ENCODE measurements at regions not wholly inside any gene's neighbourhood (a gene's known extent, or its start where the extent isn't known, plus 50 kb on each side); places are given as distances from the start of the nearest gene placed in this dataset.

GRCh38 chr14:32258336-32258993, 55.4 kb upstream of the RNU6-8 start:
- Histone ChIP-seq H3K27ac (ENCODE audit: low read depth) (no peak overlapping the region), H3K9me2 (ENCODE audit: insufficient read depth) (no peaks in the 10 kb centered on the region), H4K20me1 (replicated peaks; ENCODE audit: insufficient read depth) (no peaks in the 10 kb centered on the region), H3F3A (replicated peaks; ENCODE audit: low read depth) (no peaks in the 10 kb centered on the region), H3K4me2 (no peak overlapping the region), H3K4me1 (ENCODE audit: insufficient read depth) (no peaks in the 10 kb centered on the region; the same call in 1 of the 2 replicates), H2AFZ (no peak overlapping the region), H3K27me3 (ENCODE audit: insufficient read depth) (no peaks in the 10 kb centered on the region), H3K4me3 (no peak overlapping the region), H3K36me3 (ENCODE audit: insufficient read depth) (no peaks in the 10 kb centered on the region), H3K79me2 (replicated peaks; ENCODE audit: insufficient read depth) (no peaks in the 10 kb centered on the region)
- Mint-ChIP-seq H3K36me3 (ENCODE audit: low read depth) (peaks cover 2% of the 10 kb centered on the region), H3K27ac (no peak overlapping the region), H3K9me3 (peaks cover 7% of the 10 kb centered on the region; the same call in 2 of the 3 replicates), H3K27me3 (ENCODE audit: insufficient read depth, low read depth, poor library complexity) (no peaks in the 10 kb centered on the region), H3K4me1 (peaks cover 10% of the 10 kb centered on the region), H3K4me3 (no peak overlapping the region)
- DNase-seq (ENCODE audit: low spot score) (no peak), ATAC-seq (no peak)
- TF ChIP-seq, protein P1, sequence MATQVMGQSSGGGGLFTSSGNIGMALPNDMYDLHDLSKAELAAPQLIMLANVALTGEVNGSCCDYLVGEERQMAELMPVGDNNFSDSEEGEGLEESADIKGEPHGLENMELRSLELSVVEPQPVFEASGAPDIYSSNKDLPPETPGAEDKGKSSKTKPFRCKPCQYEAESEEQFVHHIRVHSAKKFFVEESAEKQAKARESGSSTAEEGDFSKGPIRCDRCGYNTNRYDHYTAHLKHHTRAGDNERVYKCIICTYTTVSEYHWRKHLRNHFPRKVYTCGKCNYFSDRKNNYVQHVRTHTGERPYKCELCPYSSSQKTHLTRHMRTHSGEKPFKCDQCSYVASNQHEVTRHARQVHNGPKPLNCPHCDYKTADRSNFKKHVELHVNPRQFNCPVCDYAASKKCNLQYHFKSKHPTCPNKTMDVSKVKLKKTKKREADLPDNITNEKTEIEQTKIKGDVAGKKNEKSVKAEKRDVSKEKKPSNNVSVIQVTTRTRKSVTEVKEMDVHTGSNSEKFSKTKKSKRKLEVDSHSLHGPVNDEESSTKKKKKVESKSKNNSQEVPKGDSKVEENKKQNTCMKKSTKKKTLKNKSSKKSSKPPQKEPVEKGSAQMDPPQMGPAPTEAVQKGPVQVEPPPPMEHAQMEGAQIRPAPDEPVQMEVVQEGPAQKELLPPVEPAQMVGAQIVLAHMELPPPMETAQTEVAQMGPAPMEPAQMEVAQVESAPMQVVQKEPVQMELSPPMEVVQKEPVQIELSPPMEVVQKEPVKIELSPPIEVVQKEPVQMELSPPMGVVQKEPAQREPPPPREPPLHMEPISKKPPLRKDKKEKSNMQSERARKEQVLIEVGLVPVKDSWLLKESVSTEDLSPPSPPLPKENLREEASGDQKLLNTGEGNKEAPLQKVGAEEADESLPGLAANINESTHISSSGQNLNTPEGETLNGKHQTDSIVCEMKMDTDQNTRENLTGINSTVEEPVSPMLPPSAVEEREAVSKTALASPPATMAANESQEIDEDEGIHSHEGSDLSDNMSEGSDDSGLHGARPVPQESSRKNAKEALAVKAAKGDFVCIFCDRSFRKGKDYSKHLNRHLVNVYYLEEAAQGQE (IDR thresholded peaks at IDR 0.05; ENCODE audit: unreplicated experiment): no peak
- TF ChIP-seq ETS1 (IDR thresholded peaks at IDR 0.05): no peak
- TF ChIP-seq ZNF331 (CRISPR knock-in tag; IDR thresholded peaks at IDR 0.05; ENCODE audit: low read depth): no peak
- TF ChIP-seq EZH2 (IDR thresholded peaks at IDR 0.05; ENCODE audit: low read depth, unreplicated experiment): no peak

GRCh38 chr14:32259368-32260013, 56.4 kb upstream of the RNU6-8 start:
- no peak for ATAC-seq
- Histone ChIP-seq H3K4me3 (no peak overlapping the region), H3K4me1 (ENCODE audit: insufficient read depth) (no peaks in the 10 kb centered on the region; the same call in 1 of the 2 replicates), H2AFZ (no peak overlapping the region), H3K9me2 (ENCODE audit: insufficient read depth) (no peaks in the 10 kb centered on the region), H3K4me2 (no peak overlapping the region), H3K36me3 (ENCODE audit: insufficient read depth) (no peaks in the 10 kb centered on the region), H3K79me2 (replicated peaks; ENCODE audit: insufficient read depth) (no peaks in the 10 kb centered on the region), H4K20me1 (replicated peaks; ENCODE audit: insufficient read depth) (no peaks in the 10 kb centered on the region), H3K27ac (ENCODE audit: low read depth) (no peak overlapping the region), H3F3A (replicated peaks; ENCODE audit: low read depth) (no peaks in the 10 kb centered on the region), H3K27me3 (ENCODE audit: insufficient read depth) (no peaks in the 10 kb centered on the region)
- H3K4me3 Mint-ChIP-seq: no peak overlapping the region; the same call in 2 of the 3 replicates
- peak; percentile 34 for DNase-seq (ENCODE audit: low spot score)
- peaks cover 10% of the 10 kb centered on the region for H3K36me3 Mint-ChIP-seq (ENCODE audit: low read depth)
- peak overlapping the region; percentile 85 for H3K27ac Mint-ChIP-seq
- peaks cover 16% of the 10 kb centered on the region for H3K9me3 Mint-ChIP-seq
- H3K27me3 Mint-ChIP-seq (ENCODE audit: insufficient read depth, low read depth, poor library complexity): no peaks in the 10 kb centered on the region
- peaks cover 10% of the 10 kb centered on the region for H3K4me1 Mint-ChIP-seq
- TF ChIP-seq STAT1 (IDR thresholded peaks at IDR 0.05; ENCODE audit: unreplicated experiment) (no peak), EZH2phosphoT487 (IDR thresholded peaks at IDR 0.05; ENCODE audit: unreplicated experiment) (no peak), POLR2AphosphoS5 (IDR thresholded peaks at IDR 0.05; ENCODE audit: low read depth) (no peak), ETS1 (IDR thresholded peaks at IDR 0.05) (no peak), ZNF462 (CRISPR knock-in tag; IDR thresholded peaks at IDR 0.05) (no peak)
